H9 (cell line): ENCODE measurements at regions not wholly inside any gene's neighbourhood (a gene's known extent, or its start where the extent isn't known, plus 50 kb on each side); places are given as distances from the start of the nearest gene placed in this dataset.

ENCODE experiments used
- DNase-seq: peaks from one replicate; pipeline ENCODE4 v3.0.0-alpha.2; 2017
- H2AFZ ChIP-seq: one replicate; pipeline ENCODE4 v1.6.1; 2013; ENCODE audit warnings: mild to moderate bottlenecking, low read length, control low read depth, moderate library complexity
- H2AK5ac ChIP-seq: 2 replicates; pipeline ENCODE4 v1.6.1; 2013; ENCODE audit warnings: low read length, control low read depth, mixed read lengths; ENCODE audit not compliant: insufficient read length
- H2BK120ac ChIP-seq: one replicate; pipeline ENCODE4 v1.6.1; 2013; ENCODE audit warnings: low read depth, mild to moderate bottlenecking, low read length, control low read depth, inconsistent platforms; ENCODE audit not compliant: poor library complexity, severe bottlenecking
- H2BK12ac ChIP-seq: 2 replicates; pipeline ENCODE4 v1.6.1; 2013; ENCODE audit warnings: low read length, control low read depth, mixed read lengths, low read depth; ENCODE audit not compliant: insufficient read length
- H2BK15ac ChIP-seq: 2 replicates; pipeline ENCODE4 v1.6.1; 2013; ENCODE audit warnings: low read depth, low read length, control low read depth
- H2BK20ac ChIP-seq: one replicate; pipeline ENCODE4 v1.6.1; 2013; ENCODE audit warnings: low read depth, mild to moderate bottlenecking, low read length, control low read depth, inconsistent platforms; ENCODE audit not compliant: poor library complexity, severe bottlenecking
- H2BK5ac ChIP-seq: 2 replicates; pipeline ENCODE4 v1.6.1; 2013; ENCODE audit warnings: low read length, control low read depth, mixed read lengths; ENCODE audit not compliant: insufficient read length
- H3K14ac ChIP-seq: 2 replicates; pipeline ENCODE4 v1.6.1; 2013; ENCODE audit warnings: low read length, control low read depth; ENCODE audit not compliant: insufficient read depth
- H3K18ac ChIP-seq: 2 replicates; pipeline ENCODE4 v1.6.1; 2013; ENCODE audit warnings: low read depth, mild to moderate bottlenecking, mixed read lengths, low read length, control low read depth; ENCODE audit not compliant: insufficient read length
- H3K23ac ChIP-seq: 2 replicates; pipeline ENCODE4 v1.6.1; 2013; ENCODE audit warnings: low read length, control low read depth, mixed read lengths, low read depth; ENCODE audit not compliant: insufficient read length
- H3K23me2 ChIP-seq: 2 replicates; pipeline ENCODE4 v1.6.1; 2013; ENCODE audit warnings: low read depth, mild to moderate bottlenecking, mixed read lengths, low read length, control low read depth; ENCODE audit not compliant: insufficient read length, poor library complexity, severe bottlenecking
- H3K27ac ChIP-seq: 2 replicates; pipeline ENCODE4 v1.5.1; 2013; ENCODE audit warnings: low read length, control low read depth, mixed read lengths, low read depth; ENCODE audit not compliant: insufficient read length
- H3K27me3 ChIP-seq: 2 replicates; pipeline ENCODE4 v1.6.1; 2013; ENCODE audit warnings: low read length, control low read depth, inconsistent platforms; ENCODE audit not compliant: insufficient read depth
- H3K4ac ChIP-seq: 2 replicates; pipeline ENCODE4 v1.6.1; 2013; ENCODE audit warnings: low read depth, mild to moderate bottlenecking, control low read depth, inconsistent platforms, low read length, moderate library complexity
- H3K4me1 ChIP-seq: 2 replicates; pipeline ENCODE4 v1.6.1; 2013; ENCODE audit warnings: low read length, control low read depth, inconsistent platforms; ENCODE audit not compliant: insufficient read depth
- H3K4me2 ChIP-seq: 2 replicates; pipeline ENCODE4 v1.6.1; 2013; ENCODE audit warnings: low read length, control low read depth, mixed read lengths; ENCODE audit not compliant: insufficient read length, insufficient read depth
- H3K56ac ChIP-seq: 2 replicates; pipeline ENCODE4 v1.6.1; 2013; ENCODE audit warnings: low read depth, mild to moderate bottlenecking, mixed read lengths, low read length, control low read depth; ENCODE audit not compliant: insufficient read length
- H3K79me1 ChIP-seq: 2 replicates; pipeline ENCODE4 v1.6.1; 2013; ENCODE audit warnings: low read depth, mild to moderate bottlenecking, moderate library complexity, low read length, control low read depth, inconsistent platforms; ENCODE audit not compliant: insufficient read depth, poor library complexity, severe bottlenecking
- H3K79me2 ChIP-seq: 2 replicates; pipeline ENCODE4 v1.6.1; 2013; ENCODE audit warnings: low read length, control low read depth, inconsistent platforms; ENCODE audit not compliant: insufficient read depth
- H3K9ac ChIP-seq: 2 replicates; pipeline ENCODE4 v1.6.1; 2013; ENCODE audit warnings: low read length, control low read depth, mixed read lengths; ENCODE audit not compliant: insufficient read length; ENCODE audit errors: extremely low read depth
- H3K9me3 ChIP-seq: one replicate; pipeline ENCODE4 v1.6.1; 2013; ENCODE audit warnings: low read depth, low read length, inconsistent platforms; ENCODE audit not compliant: control insufficient read depth
- H3T11ph ChIP-seq: one replicate; pipeline ENCODE4 v1.6.1; 2013; ENCODE audit warnings: mild to moderate bottlenecking, low read length, control low read depth, inconsistent platforms
- H4K20me1 ChIP-seq: one replicate; pipeline ENCODE4 v1.6.1; 2013; ENCODE audit not compliant: control insufficient read depth, insufficient read length, insufficient read depth
- H4K5ac ChIP-seq: 2 replicates; pipeline ENCODE4 v1.6.1; 2013; ENCODE audit warnings: low read depth, mild to moderate bottlenecking, mixed read lengths, low read length, control low read depth; ENCODE audit not compliant: insufficient read length
- H4K8ac ChIP-seq: replicated peaks from 2 replicates; pipeline ENCODE4 v1.6.1; 2013; ENCODE audit warnings: low read length, control low read depth, mixed read lengths, low read depth; ENCODE audit not compliant: insufficient read length
- H4K91ac ChIP-seq: 2 replicates; pipeline ENCODE4 v1.6.1; 2013; ENCODE audit warnings: low read depth, mild to moderate bottlenecking, moderate library complexity, mixed read lengths, low read length, control low read depth; ENCODE audit not compliant: insufficient read length
- H3K27ac Mint-ChIP-seq, 3 experiments: 2 replicates in 2 of 3; 3 replicates in 1 of 3; pipeline ENCODE4 v1.8.0; 2020 to 2021; ENCODE audit warnings: mixed read lengths in 3 of 3, mild to moderate bottlenecking in 1 of 3, moderate library complexity in 1 of 3
- H3K27me3 Mint-ChIP-seq: 2 replicates; pipeline ENCODE4 v1.8.0; 2021; ENCODE audit warnings: low read depth, mild to moderate bottlenecking, moderate library complexity, mixed read lengths
- H3K36me3 Mint-ChIP-seq, 3 experiments: 2 replicates in 2 of 3; 3 replicates in 1 of 3; pipeline ENCODE4 v1.8.0; 2020 to 2021; ENCODE audit warnings: low read depth in 3 of 3, mixed read lengths in 3 of 3; ENCODE audit not compliant: insufficient read depth in 1 of 3
- H3K4me1 Mint-ChIP-seq, 2 experiments: 2 replicates each; pipeline ENCODE4 v1.8.0; 2020; ENCODE audit warnings: mixed read lengths in 2 of 2
- H3K4me3 Mint-ChIP-seq, 2 experiments: 2 replicates in 1 of 2; 3 replicates in 1 of 2; pipeline ENCODE4 v1.8.0; 2020 to 2021; ENCODE audit warnings: mild to moderate bottlenecking in 2 of 2, mixed read lengths in 2 of 2, moderate library complexity in 1 of 2
- H3K9me3 Mint-ChIP-seq, 2 experiments: 2 replicates in 1 of 2; 3 replicates in 1 of 2; pipeline ENCODE4 v1.8.0; 2020; ENCODE audit warnings: mild to moderate bottlenecking in 2 of 2, mixed read lengths in 2 of 2, moderate library complexity in 1 of 2
- CTCF ChIP-seq: fragments of 200-600 bp; sonication (generic); conservative IDR thresholded peaks from 3 replicates; pipeline ENCODE4 v1.8.0; 2021; ENCODE audit warnings: antibody characterized with exemption, mild to moderate bottlenecking
- WGBS: extraction: QIAGEN DNeasy Blood & Tissue Kit; methylation state at CpG from one replicate; pipeline ENCODE4 v1.1.7; 2013; ENCODE audit warnings: missing lambda C conversion rate, low lambda C conversion rate, mixed read lengths; ENCODE audit not compliant: insufficient read length; ENCODE audit errors: extremely low coverage; 5-methylcytosine and 5-hydroxymethylcytosine counted together

DNA sequence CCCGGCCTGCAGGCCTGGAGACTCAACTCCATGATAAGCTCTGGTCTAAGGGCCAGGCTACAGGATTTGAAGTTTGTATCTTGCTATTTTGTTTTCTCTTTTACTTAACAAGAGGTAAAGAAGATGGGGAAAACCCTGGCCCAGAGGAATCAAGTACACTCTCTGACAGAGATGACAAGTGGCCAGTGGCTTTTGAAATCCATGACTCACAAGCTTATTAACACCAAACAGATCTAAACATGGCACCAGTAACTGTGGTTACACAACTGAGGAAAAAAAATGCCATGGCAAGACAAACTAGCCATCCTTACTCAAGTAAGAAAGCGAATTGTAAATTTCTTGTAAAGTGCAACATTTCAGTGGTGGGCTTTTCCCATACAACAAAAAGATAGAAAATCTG is 72.6 kb upstream of the SERTM1 start:
- H4K91ac ChIP-seq = no peak overlapping the region
- TF ChIP-seq CTCF = no peak
- H2BK12ac ChIP-seq = no peak overlapping the region
- H3K27me3 ChIP-seq = no peaks in the 10 kb centered on the region
- H2AK5ac ChIP-seq = no peak overlapping the region
- no peak overlapping the region for H3K14ac ChIP-seq
- Mint-ChIP-seq H3K4me3 (no peak overlapping the region), H3K27me3 (no peaks in the 10 kb centered on the region), H3K9me3 (no peaks in the 10 kb centered on the region; a peak in 1 of 5 replicates), H3K27ac (no peak overlapping the region), H3K36me3 (no peaks in the 10 kb centered on the region), H3K4me1 (peaks cover 8 to 10% of the 10 kb centered on the region in 2 experiments)
- H3K9me3 ChIP-seq = no peaks in the 10 kb centered on the region
- H3K4me2 ChIP-seq = no peak overlapping the region
- no peak overlapping the region for H2AFZ ChIP-seq
- no peak overlapping the region for H3K23ac ChIP-seq
- H2BK15ac ChIP-seq = no peak overlapping the region
- no peak overlapping the region for H2BK20ac ChIP-seq
- H2BK5ac ChIP-seq = no peak overlapping the region
- H3K23me2 ChIP-seq = no peaks in the 10 kb centered on the region
- H3K56ac ChIP-seq = no peak overlapping the region
- H3K9ac ChIP-seq = no peak overlapping the region
- H2BK120ac ChIP-seq = no peak overlapping the region
- H4K5ac ChIP-seq = no peak overlapping the region
- H4K8ac ChIP-seq = no peak overlapping the region
- H3K18ac ChIP-seq = no peak overlapping the region
- no CpG with 5 or more reads among the region's 2 CpGs for WGBS
- peaks cover 4% of the 10 kb centered on the region; the same call in 1 of the 2 replicates for H3K4me1 ChIP-seq
- no peaks in the 10 kb centered on the region for H3K79me2 ChIP-seq
- no peaks in the 10 kb centered on the region for H3K79me1 ChIP-seq
- H3K4ac ChIP-seq = no peak overlapping the region
- no peak overlapping the region for H3K27ac ChIP-seq
- H4K20me1 ChIP-seq = no peaks in the 10 kb centered on the region
- H3T11ph ChIP-seq = no peak overlapping the region
- no peak for DNase-seq
